HG02571 (cell line): ENCODE measurements at regions not wholly inside any gene's neighbourhood (a gene's known extent, or its start where the extent isn't known, plus 50 kb on each side); places are given as distances from the start of the nearest gene placed in this dataset.

ENCODE experiments used
- ATAC-seq: cut with Tn5 transposase; IDR thresholded peaks from one replicate; pipeline ENCODE4 v1.9.1; 2021; ENCODE audit warnings: mild to moderate bottlenecking, moderate library complexity; ENCODE audit not compliant: unreplicated experiment

DNA sequence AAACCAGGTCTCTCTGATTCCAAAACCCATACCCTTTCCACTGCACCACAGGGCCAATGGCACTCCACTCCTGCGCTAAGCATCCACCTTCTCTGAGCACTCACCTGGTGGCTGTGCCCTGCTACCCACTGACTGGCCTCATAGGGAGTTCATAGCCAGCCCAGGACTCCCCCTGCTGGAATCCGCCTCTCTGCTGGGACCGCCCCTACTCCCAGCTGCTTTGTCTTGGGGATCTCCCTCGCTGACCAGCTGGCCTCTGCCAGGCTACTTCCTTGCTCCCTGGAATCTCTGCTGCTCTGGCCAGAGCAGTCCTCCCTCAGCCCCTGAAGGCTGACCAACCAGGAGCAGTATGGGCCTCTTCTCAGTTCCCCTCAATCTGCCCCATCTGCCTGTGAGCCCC is 129.7 kb downstream of the FAXC start:
- peak; percentile 93 for ATAC-seq

DNA sequence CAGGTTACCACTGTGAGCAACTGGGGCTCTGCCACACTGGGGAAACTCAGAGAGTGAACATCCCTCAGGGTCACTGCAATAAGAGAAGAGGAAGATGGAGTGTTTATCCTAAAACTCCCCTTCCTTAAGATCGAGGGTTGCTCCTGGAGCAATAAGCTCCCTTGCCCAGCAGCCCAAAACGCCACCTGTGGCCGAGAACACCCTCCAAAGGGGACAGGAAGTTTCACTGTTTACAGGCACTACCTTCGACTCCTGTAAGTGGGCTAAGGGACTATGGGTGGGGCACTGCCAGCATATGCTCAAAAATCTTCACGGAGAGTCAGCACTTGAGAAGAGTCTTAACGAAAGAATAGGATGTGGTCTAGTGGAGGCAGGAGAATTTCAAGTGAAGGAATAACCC is 132.5 kb downstream of the FAXC start:
- no peak for ATAC-seq

DNA sequence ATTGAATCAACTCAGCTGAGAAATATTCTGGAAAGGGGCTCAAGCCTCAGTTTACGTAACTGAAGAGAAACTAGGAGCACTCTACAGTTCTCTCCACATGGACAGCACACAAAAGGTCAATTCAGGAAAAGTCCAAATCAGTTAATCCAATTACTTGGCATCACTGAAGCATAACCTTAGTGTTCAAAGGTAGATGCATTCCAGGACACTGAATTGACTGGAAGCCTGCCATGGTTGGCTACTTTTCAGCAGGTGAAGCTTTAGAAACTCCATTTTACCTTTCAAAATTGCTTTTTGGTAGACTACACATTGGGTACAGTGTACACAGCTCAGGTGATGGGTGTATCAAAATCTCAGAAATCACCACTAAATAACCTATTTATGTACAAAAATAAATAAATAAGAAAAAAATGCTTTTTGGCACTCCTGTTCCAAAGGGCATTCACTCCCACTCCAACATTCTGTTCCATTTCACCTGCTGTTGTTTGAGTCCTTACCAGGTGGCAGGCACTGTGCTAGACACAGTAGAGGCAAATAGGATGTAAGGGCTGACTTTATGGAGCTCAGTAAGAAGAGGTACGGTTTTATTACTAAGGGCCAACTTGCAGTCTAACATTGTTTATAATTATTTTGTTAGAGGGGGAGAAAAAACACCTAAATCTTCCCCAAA is 153.4 kb downstream of the FAXC start:
- no peak for ATAC-seq

DNA sequence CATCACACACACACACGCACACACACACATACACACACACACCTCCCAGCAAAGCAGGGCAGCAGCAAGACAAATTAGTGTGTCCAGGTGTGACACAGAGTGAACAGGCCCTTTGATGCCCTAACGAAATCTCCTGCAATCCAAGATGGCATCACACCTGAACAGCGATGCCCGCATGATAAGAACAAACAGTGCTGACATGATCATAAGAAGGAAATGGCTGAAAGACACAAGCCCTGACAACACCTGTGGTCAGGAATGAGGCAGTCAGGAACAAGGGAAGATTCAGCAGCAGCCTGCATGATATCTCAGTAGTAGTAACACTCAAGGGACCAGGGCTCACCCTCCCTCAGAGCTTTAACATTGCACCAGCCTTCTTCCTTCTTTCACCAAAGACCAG is 156.9 kb downstream of the FAXC start:
- ATAC-seq: no peak

DNA sequence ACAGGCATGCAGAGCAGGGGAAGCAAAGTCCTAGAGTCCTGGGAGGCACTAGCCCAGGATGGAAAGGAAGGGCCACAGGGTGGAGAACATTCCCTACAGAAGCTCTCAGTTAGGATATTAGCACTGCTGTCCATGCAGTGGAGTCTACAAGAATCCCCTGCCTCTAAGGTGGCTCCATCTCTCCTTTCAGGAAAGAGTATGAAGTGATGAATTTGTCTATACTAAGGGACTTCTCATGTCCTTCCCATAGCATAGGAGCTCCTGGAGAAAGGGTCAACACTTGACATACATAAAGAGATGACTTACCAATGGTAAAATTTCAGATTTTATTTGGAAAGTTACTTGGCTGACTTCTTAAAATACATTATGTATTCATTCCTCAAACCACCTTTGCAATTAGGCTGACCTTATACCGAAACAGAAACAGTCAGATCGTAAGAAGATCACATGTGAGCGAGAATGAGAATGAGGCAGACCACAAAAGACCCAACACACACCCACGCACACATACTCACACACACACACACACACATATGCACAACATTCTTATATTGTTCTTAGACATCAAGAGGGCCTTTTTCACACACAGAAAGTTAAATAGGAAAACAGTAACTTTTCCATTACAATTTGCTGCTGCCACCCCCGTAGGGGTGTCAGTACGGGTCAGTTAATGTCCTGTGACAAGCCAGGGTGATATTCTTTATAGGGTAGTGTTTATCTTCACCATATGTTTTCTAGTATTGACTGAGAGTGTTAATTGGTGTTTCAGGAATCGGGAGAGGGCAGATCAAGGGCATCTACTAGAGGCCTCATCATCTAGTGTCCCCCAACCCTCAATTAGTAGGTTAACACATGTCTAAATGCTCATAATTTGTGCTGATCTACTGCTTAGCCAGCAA is 159.4 kb downstream of the FAXC start:
- ATAC-seq: peak; percentile 96

DNA sequence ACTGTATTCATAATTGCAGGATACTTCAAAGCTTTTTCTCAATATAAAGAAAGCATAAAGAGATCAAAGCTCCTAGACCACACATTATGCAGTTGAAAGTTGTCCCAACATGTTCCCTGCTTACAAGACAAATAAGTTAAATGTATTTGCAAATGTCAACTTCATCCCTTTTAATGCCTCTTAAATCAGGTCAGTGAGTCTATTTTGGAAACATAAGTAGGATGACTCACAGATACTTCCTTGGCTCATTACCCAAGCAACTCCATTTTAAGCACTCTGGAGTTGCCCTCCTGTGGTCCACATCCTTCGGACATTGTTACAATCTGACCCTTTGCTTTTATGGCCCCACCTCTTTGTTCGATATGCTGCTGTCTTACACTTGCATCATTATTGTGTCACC is 162.0 kb downstream of the FAXC start:
- no peak for ATAC-seq

DNA sequence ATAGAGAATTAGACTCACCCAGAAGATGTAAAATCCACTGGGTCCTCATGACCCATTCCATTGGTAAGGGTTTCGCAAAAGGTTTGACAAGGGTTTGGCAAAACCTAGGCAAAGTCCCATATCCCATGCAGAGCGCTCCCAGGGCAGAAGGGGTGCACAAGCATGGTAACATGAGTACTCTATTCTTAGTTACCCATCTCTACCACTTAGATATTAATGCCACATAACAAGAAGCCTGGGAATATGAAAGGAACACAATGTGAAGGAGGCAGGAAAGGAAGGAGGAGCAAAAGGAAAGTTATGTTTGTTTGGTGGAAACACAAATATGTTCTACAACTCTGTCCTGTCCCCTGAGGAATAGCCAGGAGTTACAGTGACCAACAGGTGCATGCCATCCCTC is 163.1 kb downstream of the FAXC start:
- no peak for ATAC-seq

DNA sequence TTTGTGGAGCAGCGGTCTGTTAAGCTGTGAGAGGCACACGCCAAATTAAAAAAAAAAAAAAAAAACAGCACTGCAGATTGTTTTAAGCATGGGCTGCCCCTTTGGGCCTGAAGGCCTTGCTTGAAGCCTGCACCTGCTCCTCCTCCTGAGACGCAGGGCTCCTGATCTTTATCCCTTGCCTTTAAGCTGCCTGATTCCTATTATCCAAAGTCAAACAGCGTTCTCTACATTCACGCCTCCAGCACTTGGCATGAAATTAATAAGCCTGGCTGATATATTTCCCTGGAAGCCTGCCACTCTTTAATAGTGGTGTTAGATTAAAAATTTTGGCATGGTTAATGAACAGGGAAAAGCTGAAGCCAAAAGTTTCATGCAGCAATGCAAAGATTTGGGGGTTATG is 163.9 kb downstream of the FAXC start:
- ATAC-seq: no peak

DNA sequence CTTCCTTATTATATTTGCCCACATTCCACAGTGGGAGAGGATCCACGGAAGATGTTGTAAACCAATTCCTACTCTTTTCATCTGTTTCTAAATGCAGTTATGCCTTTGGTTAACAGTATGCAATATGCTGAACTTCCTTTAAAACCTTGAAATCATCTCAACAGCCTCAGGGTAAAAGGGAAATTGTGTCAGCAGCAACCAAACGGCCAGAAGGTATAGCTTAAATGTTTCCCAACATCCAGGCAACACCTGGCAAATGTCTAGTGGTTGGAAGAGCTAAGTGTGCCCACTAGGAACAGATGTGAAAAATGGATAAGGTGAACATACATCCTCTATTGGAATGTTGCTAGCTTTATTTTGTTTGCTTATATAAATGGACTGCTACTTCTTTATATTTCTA is 164.8 kb downstream of the FAXC start:
- no peak for ATAC-seq

DNA sequence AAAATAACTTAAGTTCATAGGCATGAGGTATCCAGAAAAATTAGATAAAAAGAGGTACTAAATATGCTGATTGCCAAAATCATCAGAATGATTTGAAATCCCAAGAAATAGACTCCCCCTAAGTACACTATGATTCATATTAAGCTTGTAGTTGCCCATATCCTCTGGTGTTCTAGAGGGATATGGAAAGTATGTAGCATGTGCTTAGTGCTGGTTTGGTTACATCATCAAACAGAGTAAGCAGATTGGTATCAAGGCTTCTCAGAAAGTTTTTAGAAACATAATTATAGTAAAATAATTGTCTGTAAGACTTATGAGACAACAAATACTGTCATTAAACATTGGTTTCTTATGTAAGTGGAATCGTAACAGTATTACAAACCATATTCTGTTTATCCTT is 166.4 kb downstream of the FAXC start:
- no peak for ATAC-seq

DNA sequence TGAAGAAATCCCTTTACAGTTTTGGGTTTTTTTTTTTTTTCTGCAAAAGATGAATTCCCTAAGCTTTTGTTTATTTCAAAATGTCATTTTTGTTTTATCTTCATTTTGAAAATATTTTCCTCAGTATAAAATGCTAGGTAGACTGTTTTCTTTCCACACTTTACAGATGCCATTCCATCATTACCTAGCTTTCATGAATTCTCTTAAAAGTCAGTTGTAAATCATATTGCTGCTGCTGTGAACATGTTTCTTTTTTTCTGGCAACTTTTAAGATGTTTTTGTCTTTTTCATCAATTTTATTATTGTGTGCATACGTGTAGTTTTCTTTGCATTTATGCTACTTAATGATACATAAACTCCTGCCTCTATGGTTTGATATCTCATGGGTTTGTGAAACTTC is 168.3 kb downstream of the FAXC start:
- no peak for ATAC-seq

DNA sequence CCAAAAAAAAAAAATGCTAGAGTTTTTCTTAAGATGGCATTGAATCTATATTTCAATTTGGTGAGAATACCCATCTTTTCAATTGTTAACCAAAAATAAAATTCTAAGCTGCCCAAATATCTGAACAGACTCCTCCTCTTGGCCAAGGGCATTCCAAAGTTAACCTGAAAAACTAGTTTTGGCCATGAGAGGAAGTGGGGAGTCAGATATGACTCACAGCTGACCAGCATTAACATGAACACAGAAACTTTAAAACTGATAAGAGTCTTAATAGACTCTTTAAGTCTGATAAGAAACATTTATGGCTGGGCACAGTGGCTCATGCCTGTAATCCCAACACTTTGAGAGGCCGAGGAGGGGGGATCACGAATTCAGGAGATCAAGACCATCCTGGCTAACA is 171.3 kb downstream of the FAXC start:
- no peak for ATAC-seq

DNA sequence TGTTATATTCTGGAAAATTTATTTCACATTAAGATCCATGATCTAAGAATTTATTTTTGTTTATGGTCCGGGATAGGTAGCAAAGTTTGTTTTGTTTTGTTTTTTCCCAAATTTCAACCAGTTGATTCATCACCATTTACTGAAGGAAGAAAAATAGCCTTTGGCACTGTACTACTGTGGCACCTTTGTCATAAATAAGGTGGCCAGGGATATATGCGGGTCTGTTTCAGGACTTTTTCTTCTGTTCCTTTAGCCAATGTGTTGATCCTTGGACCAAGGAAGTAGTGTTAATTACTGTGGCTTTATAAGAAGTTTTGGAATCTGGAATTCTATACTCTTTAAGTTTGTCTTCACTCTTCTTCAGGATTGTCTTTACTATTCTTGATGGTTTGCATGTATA is 171.7 kb downstream of the FAXC start:
- ATAC-seq: no peak

DNA sequence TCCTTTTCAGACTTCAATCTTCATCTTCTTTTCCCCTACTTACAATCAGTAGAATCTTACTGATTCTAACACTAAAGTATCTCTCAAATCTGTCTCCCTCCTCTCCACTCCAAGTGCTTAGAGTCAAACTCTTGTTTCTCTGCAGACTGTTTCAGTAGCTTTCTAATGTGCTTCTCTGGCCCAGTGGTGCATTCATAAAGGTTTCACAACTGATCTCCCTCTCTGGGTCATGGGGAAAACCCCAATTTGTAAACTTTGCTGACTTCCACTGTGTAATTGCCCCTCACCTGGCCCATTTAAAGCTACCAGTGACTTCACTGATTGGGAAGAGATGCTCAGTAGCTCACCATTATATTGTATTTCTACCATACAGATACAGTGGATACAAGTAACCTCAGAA is 183.6 kb downstream of the FAXC start:
- ATAC-seq: peak; percentile 80

DNA sequence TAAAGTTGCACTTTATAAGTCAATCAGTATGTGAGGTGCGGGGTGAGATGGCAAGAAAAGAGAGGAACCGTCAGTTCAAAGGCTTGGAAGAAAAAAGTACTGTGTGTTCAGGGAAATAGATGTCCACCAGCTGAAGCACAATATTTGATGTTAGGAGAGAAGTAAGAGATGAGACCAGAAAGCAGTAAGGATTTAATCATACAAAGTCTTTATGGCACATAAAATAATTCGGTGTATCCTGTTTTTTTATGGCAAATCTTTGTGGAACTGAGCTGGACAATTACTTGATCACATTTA is 197.2 kb downstream of the FAXC start:
- ATAC-seq: no peak

DNA sequence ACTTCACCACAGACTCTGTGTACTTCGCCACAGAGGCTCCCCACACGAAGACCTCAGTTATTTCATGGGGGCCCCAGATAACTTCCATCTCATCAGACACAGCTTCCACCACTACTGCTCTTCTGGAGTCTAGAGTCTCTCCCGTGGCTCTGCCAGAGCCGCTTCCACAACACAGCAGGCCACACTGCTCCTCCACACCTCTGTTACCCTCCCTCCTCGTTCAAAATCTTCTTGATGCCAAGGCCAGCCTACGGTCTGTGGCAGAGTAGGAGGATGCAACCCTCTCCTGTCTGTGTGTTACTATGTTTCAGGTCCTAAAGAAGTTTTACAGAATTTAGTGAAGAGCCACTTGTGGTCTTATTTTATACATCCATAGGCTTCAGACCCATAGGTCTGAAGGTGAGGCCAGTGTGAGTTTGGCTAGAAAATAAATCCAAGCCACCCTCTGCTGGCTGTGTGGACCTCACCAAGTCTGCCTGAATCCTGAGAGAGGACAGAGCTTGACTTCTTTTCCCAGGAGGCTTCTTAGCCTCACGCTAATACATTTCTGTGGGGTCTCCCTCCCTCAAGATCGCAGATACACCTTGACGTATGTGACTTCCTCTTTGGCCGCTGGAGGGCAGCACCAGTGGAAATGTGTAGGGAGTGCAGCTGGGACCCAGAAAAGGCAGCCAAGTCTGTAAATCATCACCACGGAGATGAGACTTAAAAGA is 197.7 kb downstream of the FAXC start:
- ATAC-seq: peak; percentile 84

DNA sequence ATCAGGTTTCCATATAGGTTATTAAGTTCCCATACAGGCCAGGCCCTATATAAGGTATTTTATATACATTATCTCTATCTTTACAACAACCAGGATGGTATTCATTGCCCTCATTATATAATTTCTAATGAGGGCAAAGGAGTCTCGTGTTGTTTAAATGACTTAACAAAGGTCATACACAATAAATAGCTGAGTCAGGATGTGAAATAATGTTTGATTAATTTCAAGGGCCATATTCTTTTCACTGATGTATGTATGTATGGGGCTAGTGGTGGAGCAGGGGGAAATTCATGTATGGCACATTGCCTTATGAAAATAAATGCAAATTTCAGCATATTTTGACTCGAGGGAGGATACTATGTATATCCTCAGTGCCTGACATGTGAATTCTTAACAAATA is 200.7 kb downstream of the FAXC start:
- ATAC-seq: no peak

DNA sequence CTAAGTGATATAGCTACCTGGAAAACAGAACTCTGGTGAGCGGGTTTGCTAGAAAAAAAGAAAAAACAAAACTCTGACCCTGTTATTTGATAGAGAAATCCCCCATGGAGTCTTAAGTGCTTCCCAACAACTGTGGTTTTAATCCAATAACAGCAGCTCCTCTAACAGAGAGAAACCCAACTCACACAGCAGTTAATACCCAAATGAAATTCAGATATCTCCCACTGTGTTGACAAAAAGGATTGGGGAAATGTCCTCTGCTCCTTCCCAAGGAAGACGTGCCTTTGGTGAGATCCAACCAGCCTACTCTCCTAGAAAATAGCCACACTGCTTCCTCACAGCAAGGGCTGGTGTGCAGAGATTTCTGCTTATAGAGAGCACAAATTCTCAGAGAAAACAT is 200.4 kb upstream of the FBXL4 start:
- no peak for ATAC-seq

DNA sequence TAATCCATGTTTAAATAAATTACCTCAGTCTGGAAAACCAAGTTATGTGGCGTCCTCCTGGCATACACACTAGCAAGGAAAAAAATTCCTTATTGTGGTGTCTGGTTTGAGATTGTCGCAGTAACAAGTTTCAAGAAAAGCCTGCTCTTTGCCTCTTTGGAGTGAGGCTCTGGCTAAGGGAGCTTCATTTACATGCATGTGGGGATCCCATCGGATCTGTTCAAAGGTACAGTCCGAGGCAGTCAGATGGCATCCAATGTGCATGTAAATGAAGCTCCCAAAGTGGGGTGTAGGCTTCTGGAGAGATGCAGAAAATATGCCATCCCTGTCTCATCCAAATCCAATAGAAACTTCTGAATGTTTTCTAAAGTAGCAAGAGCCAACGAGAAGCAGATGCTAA is 199.5 kb upstream of the FBXL4 start:
- ATAC-seq: no peak

DNA sequence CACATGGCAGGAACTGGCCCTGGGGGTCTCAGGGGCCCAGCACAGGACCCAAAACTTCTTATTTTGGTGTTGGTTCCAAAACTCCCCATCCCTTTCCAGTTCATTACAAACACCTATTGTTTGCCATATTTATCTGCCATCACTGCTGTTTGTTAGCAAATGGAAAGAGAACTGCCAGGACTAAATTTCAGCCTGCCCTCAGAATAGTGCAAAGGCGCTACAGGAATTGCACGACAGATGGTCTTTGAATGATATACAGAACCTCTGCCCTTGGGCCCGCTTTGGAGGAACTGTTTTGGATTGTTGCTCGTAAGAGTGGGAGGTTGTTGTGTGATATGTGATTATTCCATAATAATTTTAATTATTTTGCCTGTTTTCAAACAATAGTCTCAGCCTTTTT is 199.0 kb upstream of the FBXL4 start:
- ATAC-seq: no peak

DNA sequence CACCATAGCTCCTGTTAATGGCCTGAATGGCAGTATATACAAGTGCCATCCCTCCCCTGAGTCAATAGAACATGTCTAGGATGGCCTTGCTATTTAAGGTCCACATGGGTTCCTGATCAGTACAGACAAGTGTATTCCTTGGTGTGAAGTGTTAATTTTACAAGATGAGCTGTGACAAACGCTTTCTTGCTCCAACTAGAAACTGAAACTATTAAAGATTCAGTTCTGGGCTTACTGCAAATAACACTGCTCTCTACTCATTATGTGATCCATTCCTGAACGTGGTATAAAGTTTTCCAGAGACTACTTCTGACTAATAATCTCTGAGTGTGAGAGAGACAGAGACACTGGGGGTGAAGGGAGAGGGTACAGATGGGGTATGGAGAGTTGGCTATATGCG is 198.0 kb upstream of the FBXL4 start:
- ATAC-seq: no peak
